ENCODE measurements at regions not wholly inside any gene's neighbourhood (a gene's known extent, or its start where the extent isn't known, plus 50 kb on each side); places are given as distances from the start of the nearest gene placed in this dataset.

DNA sequence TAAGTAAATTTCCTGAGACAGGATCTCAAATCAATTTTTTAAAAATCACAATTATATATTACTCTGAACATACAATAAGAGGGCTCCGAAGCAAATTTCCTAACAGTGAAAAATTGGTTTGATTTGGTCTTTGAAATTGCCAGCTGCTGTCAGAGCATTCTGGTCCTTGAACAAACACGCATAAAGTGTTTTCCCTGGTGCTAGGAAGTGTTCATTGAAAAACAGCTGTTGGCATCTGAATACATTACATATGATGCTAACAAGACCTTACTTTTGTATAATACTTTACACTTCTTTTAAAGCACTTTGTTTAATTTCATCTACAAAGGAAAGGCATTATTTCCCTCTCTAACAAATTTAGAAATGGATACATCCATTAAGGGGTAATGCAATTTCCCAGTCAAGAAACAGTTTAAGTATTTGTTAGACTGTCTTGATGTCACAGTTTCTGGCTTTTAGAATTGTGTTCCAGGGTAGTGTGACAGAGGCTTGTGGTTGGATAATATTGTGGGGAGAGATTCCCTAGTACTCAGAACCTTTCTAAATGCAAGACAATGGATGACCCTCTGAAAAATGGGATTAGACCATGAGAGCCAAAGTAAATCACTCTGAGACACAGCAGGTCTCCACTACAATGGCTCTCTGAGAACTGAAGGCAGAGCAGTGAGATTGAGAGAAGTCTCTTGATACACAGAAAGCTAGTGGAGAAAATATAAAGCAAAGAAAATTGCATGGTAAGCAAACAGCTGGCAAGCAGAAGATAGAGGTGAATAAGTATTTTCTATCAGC lies 299.0 kb downstream of the TRIB2 start:
- TF ChIP-seq, protein P1, sequence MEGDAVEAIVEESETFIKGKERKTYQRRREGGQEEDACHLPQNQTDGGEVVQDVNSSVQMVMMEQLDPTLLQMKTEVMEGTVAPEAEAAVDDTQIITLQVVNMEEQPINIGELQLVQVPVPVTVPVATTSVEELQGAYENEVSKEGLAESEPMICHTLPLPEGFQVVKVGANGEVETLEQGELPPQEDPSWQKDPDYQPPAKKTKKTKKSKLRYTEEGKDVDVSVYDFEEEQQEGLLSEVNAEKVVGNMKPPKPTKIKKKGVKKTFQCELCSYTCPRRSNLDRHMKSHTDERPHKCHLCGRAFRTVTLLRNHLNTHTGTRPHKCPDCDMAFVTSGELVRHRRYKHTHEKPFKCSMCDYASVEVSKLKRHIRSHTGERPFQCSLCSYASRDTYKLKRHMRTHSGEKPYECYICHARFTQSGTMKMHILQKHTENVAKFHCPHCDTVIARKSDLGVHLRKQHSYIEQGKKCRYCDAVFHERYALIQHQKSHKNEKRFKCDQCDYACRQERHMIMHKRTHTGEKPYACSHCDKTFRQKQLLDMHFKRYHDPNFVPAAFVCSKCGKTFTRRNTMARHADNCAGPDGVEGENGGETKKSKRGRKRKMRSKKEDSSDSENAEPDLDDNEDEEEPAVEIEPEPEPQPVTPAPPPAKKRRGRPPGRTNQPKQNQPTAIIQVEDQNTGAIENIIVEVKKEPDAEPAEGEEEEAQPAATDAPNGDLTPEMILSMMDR (IDR thresholded peaks at IDR 0.05) = no peak
- no peaks in the 10 kb centered on the region for H3K36me3 Mint-ChIP-seq (ENCODE audit: low read depth)
- no peaks in the 10 kb centered on the region for H3K9me3 Mint-ChIP-seq
- H3K27me3 Mint-ChIP-seq (ENCODE audit: insufficient read depth) = peaks cover 7% of the 10 kb centered on the region
- H3K4me1 Mint-ChIP-seq (ENCODE audit: low read depth) = no peaks in the 10 kb centered on the region
- no peak overlapping the region for H3K4me3 Mint-ChIP-seq
- H3K27ac Mint-ChIP-seq = no peak overlapping the region
- DNase-seq = no peak

DNA sequence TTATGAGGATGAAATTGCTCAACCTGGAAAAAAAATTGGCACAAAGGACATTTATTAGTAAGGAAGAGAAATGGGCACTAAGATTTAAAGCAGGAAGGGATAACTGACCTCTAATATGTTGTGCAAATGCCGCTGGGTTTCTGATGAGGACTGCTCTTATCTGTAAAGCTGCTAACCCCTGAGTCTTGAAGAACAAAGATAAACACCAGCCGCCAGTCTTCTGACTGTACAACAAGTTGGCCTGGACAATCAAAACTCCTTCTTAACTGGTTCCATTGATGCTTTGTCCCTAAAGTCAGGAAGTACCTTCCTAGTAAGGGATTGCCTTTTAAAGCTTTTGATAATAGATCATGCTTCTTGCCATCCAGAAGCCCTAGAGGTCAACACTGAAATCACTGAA lies 301.8 kb downstream of the TRIB2 start:
- Mint-ChIP-seq H3K27ac (no peak overlapping the region), H3K4me3 (no peak overlapping the region), H3K9me3 (no peaks in the 10 kb centered on the region), H3K27me3 (ENCODE audit: insufficient read depth) (peaks cover 11% of the 10 kb centered on the region), H3K36me3 (ENCODE audit: low read depth) (no peaks in the 10 kb centered on the region), H3K4me1 (ENCODE audit: low read depth) (no peaks in the 10 kb centered on the region)
- DNase-seq = no peak
- TF ChIP-seq, protein P1 (IDR thresholded peaks at IDR 0.05) = no peak

DNA sequence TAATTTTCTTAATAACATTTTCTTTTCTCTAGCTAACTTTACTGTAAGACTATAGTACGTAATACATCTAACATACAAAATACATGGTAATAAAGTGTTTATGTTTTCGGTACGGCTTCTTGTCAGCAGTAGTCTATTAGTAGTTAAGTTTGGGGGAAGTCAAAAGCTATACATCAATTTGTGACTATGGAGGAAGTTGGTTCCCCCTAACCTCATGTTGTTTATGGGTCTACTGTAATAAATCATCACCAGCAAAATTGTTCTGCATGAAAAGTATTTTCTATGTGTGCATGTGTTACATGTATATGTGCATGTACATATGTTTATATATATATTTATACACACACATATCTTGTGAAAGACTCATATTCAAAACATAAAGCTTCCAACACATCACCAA lies 303.0 kb downstream of the TRIB2 start:
- Mint-ChIP-seq H3K4me3 (no peak overlapping the region), H3K4me1 (ENCODE audit: low read depth) (no peaks in the 10 kb centered on the region), H3K36me3 (ENCODE audit: low read depth) (no peaks in the 10 kb centered on the region), H3K27ac (no peak overlapping the region), H3K27me3 (ENCODE audit: insufficient read depth) (peaks cover 9% of the 10 kb centered on the region; the same call in 1 of the 2 replicates), H3K9me3 (no peaks in the 10 kb centered on the region)
- TF ChIP-seq, protein P1 (IDR thresholded peaks at IDR 0.05) = no peak
- DNase-seq = no peak

DNA sequence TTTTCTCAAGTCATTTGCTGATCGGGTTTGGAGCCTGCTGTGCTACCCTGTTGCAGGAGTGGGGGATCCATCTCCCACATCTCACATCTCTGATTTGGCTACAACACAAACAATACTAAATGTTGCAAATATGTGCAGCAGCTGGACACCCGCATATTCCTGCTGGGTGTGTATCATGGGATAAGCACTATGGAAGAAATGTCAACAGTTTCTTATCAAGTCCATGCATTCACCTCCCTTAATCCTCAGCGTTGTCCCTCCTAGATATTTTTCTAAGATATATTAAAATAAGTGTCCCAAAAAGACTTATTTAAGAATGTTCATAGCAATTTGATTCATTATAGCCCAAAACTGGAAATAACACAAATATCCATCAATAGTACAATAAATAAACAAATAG lies 303.7 kb downstream of the TRIB2 start:
- Mint-ChIP-seq H3K4me3 (no peak overlapping the region), H3K9me3 (no peaks in the 10 kb centered on the region), H3K27me3 (ENCODE audit: insufficient read depth) (peaks cover 5% of the 10 kb centered on the region; the same call in 1 of the 2 replicates), H3K27ac (no peak overlapping the region), H3K36me3 (ENCODE audit: low read depth) (no peaks in the 10 kb centered on the region), H3K4me1 (ENCODE audit: low read depth) (no peaks in the 10 kb centered on the region)
- no peak for DNase-seq
- TF ChIP-seq, protein P1 (IDR thresholded peaks at IDR 0.05) = no peak

DNA sequence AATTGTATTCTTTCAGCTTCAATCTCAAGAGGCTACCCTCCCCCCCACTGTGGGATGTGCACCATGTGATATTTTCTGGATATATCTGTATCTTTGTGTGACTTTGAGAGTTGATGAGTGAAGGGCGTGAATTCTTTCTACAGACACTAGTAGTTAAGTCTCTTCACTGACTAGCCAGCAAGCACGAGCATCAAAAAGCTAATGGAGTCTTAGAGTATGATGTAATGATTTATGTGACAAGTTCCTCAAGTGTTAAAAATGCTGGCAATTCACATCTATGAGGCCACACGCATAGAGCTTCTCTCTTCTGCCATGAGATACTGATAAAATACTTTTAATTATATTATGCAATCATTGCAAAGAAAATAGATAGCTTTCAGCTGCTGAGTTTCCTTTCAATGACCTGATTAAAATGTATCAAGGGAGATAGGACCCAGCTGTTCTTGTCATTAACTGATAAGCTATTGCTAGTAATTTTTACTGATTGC lies 304.8 kb downstream of the TRIB2 start:
- no peak overlapping the region for H3K4me3 Mint-ChIP-seq
- TF ChIP-seq, protein P1 (IDR thresholded peaks at IDR 0.05) = no peak
- no peaks in the 10 kb centered on the region for H3K36me3 Mint-ChIP-seq (ENCODE audit: low read depth)
- no peak for DNase-seq
- H3K27me3 Mint-ChIP-seq (ENCODE audit: insufficient read depth) = peaks cover 5% of the 10 kb centered on the region; the same call in 1 of the 2 replicates
- H3K27ac Mint-ChIP-seq = no peak overlapping the region
- H3K4me1 Mint-ChIP-seq (ENCODE audit: low read depth) = no peaks in the 10 kb centered on the region
- no peaks in the 10 kb centered on the region for H3K9me3 Mint-ChIP-seq
